ENCODE measurements at regions not wholly inside any gene's neighbourhood (a gene's known extent, or its start where the extent isn't known, plus 50 kb on each side); places are given as distances from the start of the nearest gene placed in this dataset.

DNA sequence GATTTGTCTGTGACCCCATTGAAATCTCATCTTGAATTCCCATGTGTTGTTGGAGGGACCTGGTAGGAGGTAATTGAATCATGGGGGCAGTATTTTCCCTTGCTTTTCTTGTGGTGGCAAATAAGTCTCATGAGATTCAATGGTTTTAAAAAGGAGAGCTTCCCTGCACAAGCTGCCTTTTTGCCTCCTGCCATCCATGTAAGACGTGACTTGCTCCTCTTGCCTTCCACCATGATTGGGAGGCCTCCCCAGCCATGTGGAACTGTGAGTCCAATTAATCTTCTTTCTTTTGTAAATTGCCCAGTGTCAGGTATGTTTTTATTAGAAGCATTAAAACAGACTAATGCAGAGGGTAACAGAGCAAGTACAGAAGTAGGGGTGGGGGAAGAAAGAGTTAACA lies 1097.0 kb upstream of the ADGRB3 start:
- TF ChIP-seq, protein P1, sequence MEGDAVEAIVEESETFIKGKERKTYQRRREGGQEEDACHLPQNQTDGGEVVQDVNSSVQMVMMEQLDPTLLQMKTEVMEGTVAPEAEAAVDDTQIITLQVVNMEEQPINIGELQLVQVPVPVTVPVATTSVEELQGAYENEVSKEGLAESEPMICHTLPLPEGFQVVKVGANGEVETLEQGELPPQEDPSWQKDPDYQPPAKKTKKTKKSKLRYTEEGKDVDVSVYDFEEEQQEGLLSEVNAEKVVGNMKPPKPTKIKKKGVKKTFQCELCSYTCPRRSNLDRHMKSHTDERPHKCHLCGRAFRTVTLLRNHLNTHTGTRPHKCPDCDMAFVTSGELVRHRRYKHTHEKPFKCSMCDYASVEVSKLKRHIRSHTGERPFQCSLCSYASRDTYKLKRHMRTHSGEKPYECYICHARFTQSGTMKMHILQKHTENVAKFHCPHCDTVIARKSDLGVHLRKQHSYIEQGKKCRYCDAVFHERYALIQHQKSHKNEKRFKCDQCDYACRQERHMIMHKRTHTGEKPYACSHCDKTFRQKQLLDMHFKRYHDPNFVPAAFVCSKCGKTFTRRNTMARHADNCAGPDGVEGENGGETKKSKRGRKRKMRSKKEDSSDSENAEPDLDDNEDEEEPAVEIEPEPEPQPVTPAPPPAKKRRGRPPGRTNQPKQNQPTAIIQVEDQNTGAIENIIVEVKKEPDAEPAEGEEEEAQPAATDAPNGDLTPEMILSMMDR (IDR thresholded peaks at IDR 0.05), result no peak
- peaks cover 16% of the 10 kb centered on the region for H3K4me1 Mint-ChIP-seq (ENCODE audit: low read depth)
- no peak for DNase-seq (ENCODE audit: low spot score)
- H3K36me3 Mint-ChIP-seq (ENCODE audit: low read depth), result no peaks in the 10 kb centered on the region
- no peak overlapping the region for H3K4me3 Mint-ChIP-seq (ENCODE audit: unreplicated experiment)
- H3K9me3 Mint-ChIP-seq (ENCODE audit: low read depth), result peaks cover 20% of the 10 kb centered on the region
- no peak overlapping the region for H3K27ac Mint-ChIP-seq (ENCODE audit: unreplicated experiment)
- no peaks in the 10 kb centered on the region for H3K27me3 Mint-ChIP-seq (ENCODE audit: low read depth)

DNA sequence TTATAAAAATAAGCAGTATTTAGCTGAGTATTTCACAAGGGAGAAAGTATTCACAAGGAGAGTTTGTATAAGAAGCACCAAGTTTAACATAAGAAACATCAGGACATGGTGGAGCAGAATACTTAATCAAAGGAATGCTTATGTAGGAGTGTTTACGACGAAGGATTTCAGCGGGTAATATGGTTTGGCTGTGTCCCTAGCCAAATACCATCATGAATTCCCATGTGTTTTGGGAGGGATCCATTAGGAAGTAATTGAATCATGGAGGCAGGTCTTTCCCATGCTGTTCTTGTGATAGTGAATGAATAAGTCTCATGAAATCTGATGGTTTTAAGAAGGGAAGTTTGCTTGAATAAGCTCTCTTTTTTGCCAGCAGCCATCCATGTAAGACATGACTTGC lies 1099.1 kb upstream of the ADGRB3 start:
- no peak for DNase-seq (ENCODE audit: low spot score)
- no peaks in the 10 kb centered on the region for H3K27me3 Mint-ChIP-seq (ENCODE audit: low read depth)
- peaks cover 13% of the 10 kb centered on the region for H3K9me3 Mint-ChIP-seq (ENCODE audit: low read depth)
- H3K27ac Mint-ChIP-seq (ENCODE audit: unreplicated experiment), result no peak overlapping the region
- TF ChIP-seq, protein P1 (IDR thresholded peaks at IDR 0.05), result no peak
- H3K36me3 Mint-ChIP-seq (ENCODE audit: low read depth), result no peaks in the 10 kb centered on the region
- H3K4me1 Mint-ChIP-seq (ENCODE audit: low read depth), result peaks cover 8% of the 10 kb centered on the region
- no peak overlapping the region for H3K4me3 Mint-ChIP-seq (ENCODE audit: unreplicated experiment)

DNA sequence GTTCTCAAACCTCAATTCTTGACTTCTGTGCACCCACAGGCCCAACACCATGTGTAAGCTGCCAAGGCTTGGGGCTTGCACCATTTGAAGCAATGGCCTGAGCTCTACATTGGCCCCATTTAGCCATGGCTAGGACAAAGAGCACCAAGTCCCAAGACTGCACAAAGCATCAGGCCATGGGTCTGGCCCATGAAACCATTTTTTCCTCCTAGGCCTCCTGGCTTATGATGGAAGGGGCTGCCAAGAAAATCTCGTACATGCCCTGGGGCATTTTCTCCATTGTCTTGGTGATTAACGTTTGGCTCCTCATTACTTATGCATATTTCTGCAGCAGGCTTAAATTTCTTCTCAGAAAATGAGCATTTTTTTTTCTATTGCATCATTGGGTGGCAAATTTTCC lies 1128.7 kb upstream of the ADGRB3 start:
- H3K4me3 Mint-ChIP-seq (ENCODE audit: unreplicated experiment), result no peak overlapping the region
- peaks cover 16% of the 10 kb centered on the region for H3K9me3 Mint-ChIP-seq (ENCODE audit: low read depth)
- peaks cover 3% of the 10 kb centered on the region for H3K36me3 Mint-ChIP-seq (ENCODE audit: low read depth)
- TF ChIP-seq, protein P1 (IDR thresholded peaks at IDR 0.05), result no peak
- no peaks in the 10 kb centered on the region for H3K4me1 Mint-ChIP-seq (ENCODE audit: low read depth)
- H3K27me3 Mint-ChIP-seq (ENCODE audit: low read depth), result no peaks in the 10 kb centered on the region
- no peak overlapping the region for H3K27ac Mint-ChIP-seq (ENCODE audit: unreplicated experiment)
- no peak for DNase-seq (ENCODE audit: low spot score)

DNA sequence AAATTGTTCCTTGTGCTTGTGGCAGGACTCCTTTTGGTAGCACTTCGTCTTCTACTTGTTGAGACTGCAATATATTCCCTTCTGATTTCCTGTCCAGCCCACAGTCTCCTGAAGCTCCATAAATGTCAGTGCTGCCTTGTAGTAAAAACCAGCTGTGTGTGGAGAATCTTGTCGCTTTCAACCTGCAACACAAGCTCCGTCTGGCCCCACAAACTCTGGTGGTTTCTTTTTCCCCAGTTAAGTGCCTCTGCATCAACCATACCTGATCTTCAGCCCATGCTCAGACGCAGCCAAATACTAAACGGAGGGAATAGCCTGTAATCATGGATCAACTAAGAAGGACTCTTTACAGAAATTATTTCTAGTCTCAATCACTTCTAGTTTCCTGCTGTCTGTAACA lies 1133.3 kb upstream of the ADGRB3 start:
- DNase-seq (ENCODE audit: low spot score), result no peak
- Mint-ChIP-seq H3K27ac (ENCODE audit: unreplicated experiment) (no peak overlapping the region), H3K36me3 (ENCODE audit: low read depth) (no peaks in the 10 kb centered on the region), H3K9me3 (ENCODE audit: low read depth) (peaks cover 12% of the 10 kb centered on the region), H3K4me3 (ENCODE audit: unreplicated experiment) (no peak overlapping the region), H3K27me3 (ENCODE audit: low read depth) (peaks cover 1% of the 10 kb centered on the region), H3K4me1 (ENCODE audit: low read depth) (no peaks in the 10 kb centered on the region)
- TF ChIP-seq, protein P1 (IDR thresholded peaks at IDR 0.05), result no peak

DNA sequence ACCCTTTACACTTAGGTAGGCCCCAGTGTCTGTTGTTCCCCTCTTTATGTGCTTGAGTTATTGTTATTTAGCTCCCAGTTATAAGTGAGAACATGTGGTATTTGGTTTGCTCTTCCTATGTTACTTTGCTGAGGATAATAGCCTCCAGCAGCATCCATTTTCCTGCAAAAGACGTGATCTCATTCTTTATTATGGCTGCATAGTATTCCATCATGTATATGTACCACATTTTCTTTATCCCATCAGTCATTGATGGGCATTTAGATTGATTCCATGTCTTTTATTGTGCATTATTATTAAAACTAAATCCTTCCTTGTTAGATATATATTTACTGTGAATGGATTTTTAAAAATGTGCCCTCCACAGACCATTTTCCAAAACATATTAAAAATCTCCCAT lies 1137.3 kb upstream of the ADGRB3 start:
- Mint-ChIP-seq H3K36me3 (ENCODE audit: low read depth) (no peaks in the 10 kb centered on the region), H3K9me3 (ENCODE audit: low read depth) (peaks cover 6% of the 10 kb centered on the region), H3K27me3 (ENCODE audit: low read depth) (peaks cover 4% of the 10 kb centered on the region), H3K27ac (ENCODE audit: unreplicated experiment) (no peak overlapping the region), H3K4me1 (ENCODE audit: low read depth) (no peaks in the 10 kb centered on the region), H3K4me3 (ENCODE audit: unreplicated experiment) (no peak overlapping the region)
- no peak for DNase-seq (ENCODE audit: low spot score)
- TF ChIP-seq, protein P1 (IDR thresholded peaks at IDR 0.05), result no peak
